GM23248 (cell line): ENCODE measurements at regions not wholly inside any gene's neighbourhood (a gene's known extent, or its start where the extent isn't known, plus 50 kb on each side); places are given as distances from the start of the nearest gene placed in this dataset.

Experiments
- EZH2 ChIP-seq: fragments of 200-600 bp; sonication (generic); IDR thresholded peaks from 2 replicates; pipeline ENCODE4 v1.6.1; 2018; ENCODE audit warnings: antibody characterized with exemption, mild to moderate bottlenecking; ENCODE audit not compliant: insufficient read depth, poor library complexity, severe bottlenecking
- EZH2phosphoT487 ChIP-seq: fragments of 200-600 bp; sonication (generic); IDR thresholded peaks from 2 replicates; pipeline ENCODE4 v1.6.1; 2018; ENCODE audit warnings: antibody characterized with exemption, moderate library complexity, mild to moderate bottlenecking, low read depth; ENCODE audit not compliant: insufficient read depth

DNA sequence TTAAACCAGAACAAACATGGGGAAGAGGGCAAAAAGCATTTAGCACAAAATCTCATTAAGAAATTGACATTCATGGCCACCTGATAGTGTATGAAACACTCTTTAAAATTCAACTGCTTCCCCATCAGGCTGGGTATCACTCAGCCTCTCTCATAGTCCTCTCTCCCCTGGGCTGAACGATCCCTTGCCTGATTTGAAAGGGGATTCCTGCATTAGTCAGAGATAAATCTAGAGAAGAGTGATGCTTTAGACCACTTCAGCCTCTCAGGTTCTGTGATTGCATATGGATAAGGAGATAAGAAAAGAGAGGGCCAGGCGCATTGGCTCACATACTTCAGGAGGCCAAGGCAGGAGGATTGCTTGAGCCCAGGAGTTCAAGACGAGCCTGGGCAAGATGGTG, 280.0 kb downstream of the SOX9 start:
- TF ChIP-seq EZH2 (no peak), EZH2phosphoT487 (no peak)
